ENCODE measurements at regions not wholly inside any gene's neighbourhood (a gene's known extent, or its start where the extent isn't known, plus 50 kb on each side); places are given as distances from the start of the nearest gene placed in this dataset.

GRCh38 chr1:8171751-8172464 is 145.8 kb upstream of the ERRFI1 start:
- TF ChIP-seq, protein P1, sequence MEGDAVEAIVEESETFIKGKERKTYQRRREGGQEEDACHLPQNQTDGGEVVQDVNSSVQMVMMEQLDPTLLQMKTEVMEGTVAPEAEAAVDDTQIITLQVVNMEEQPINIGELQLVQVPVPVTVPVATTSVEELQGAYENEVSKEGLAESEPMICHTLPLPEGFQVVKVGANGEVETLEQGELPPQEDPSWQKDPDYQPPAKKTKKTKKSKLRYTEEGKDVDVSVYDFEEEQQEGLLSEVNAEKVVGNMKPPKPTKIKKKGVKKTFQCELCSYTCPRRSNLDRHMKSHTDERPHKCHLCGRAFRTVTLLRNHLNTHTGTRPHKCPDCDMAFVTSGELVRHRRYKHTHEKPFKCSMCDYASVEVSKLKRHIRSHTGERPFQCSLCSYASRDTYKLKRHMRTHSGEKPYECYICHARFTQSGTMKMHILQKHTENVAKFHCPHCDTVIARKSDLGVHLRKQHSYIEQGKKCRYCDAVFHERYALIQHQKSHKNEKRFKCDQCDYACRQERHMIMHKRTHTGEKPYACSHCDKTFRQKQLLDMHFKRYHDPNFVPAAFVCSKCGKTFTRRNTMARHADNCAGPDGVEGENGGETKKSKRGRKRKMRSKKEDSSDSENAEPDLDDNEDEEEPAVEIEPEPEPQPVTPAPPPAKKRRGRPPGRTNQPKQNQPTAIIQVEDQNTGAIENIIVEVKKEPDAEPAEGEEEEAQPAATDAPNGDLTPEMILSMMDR (conservative IDR thresholded peaks at IDR 0.05 in 1 of 2, IDR thresholded peaks at IDR 0.05 in 1 of 2; ENCODE audit: low read depth in 1 of 2, low read length in 2 of 2) = no peak
- TF ChIP-seq EZH2 (IDR thresholded peaks at IDR 0.05; ENCODE audit: low read length, missing control alignments) = no peak
- Histone ChIP-seq H3K4me3 (replicated peaks in 1 of 4; ENCODE audit: control extremely low read depth in 1 of 4, insufficient read depth in 1 of 4, low read depth in 3 of 4, low read length in 4 of 4) (no peak overlapping the region), H3K9me3 (ENCODE audit: control insufficient read depth, insufficient read depth, low read depth, low read length) (no peaks in the 10 kb centered on the region), H3K9ac (ENCODE audit: insufficient read depth, low read length) (no peak overlapping the region), H4K20me1 (ENCODE audit: control insufficient read depth, extremely low read depth, insufficient read depth, low read length) (no peaks in the 10 kb centered on the region), H3K27me3 (ENCODE audit: control insufficient read depth, insufficient read depth, low read length) (no peaks in the 10 kb centered on the region), H3K36me3 (ENCODE audit: control insufficient read depth, insufficient read depth, low read length) (no peaks in the 10 kb centered on the region), H2AFZ (ENCODE audit: low read length) (no peak overlapping the region), H3K4me2 (ENCODE audit: extremely low read depth, insufficient read depth, low read length) (no peak overlapping the region), H3K4me1 (ENCODE audit: control insufficient read depth, extremely low read depth, insufficient read depth, low read length) (peaks cover 9% of the 10 kb centered on the region), H3K27ac (ENCODE audit: insufficient read depth, low read length) (no peak overlapping the region), H3K79me2 (ENCODE audit: control insufficient read depth, insufficient read depth, low read length) (no peaks in the 10 kb centered on the region)
- no peak for DNase-seq (ENCODE audit: low read depth in 2 of 2)

- Histone ChIP-seq H3K27ac (ENCODE audit: insufficient read depth, low read length) (no peak overlapping the region), H3K4me3 (replicated peaks in 1 of 4; ENCODE audit: control extremely low read depth in 1 of 4, insufficient read depth in 1 of 4, low read depth in 3 of 4, low read length in 4 of 4) (no peak overlapping the region), H3K9me3 (ENCODE audit: control insufficient read depth, insufficient read depth, low read depth, low read length) (no peaks in the 10 kb centered on the region), H3K27me3 (ENCODE audit: control insufficient read depth, insufficient read depth, low read length) (no peaks in the 10 kb centered on the region), H4K20me1 (ENCODE audit: control insufficient read depth, extremely low read depth, insufficient read depth, low read length) (no peaks in the 10 kb centered on the region), H2AFZ (ENCODE audit: low read length) (no peak overlapping the region), H3K36me3 (ENCODE audit: control insufficient read depth, insufficient read depth, low read length) (no peaks in the 10 kb centered on the region), H3K4me1 (ENCODE audit: control insufficient read depth, extremely low read depth, insufficient read depth, low read length) (peaks cover 9% of the 10 kb centered on the region), H3K4me2 (ENCODE audit: extremely low read depth, insufficient read depth, low read length) (no peak overlapping the region), H3K9ac (ENCODE audit: insufficient read depth, low read length) (no peak overlapping the region), H3K79me2 (ENCODE audit: control insufficient read depth, insufficient read depth, low read length) (no peaks in the 10 kb centered on the region)
- no peak for DNase-seq (ENCODE audit: low read depth in 2 of 2)
- TF ChIP-seq, protein P1 (conservative IDR thresholded peaks at IDR 0.05 in 1 of 2, IDR thresholded peaks at IDR 0.05 in 1 of 2; ENCODE audit: low read depth in 1 of 2, low read length in 2 of 2) = no peak
- no peak for TF ChIP-seq EZH2 (IDR thresholded peaks at IDR 0.05; ENCODE audit: low read length, missing control alignments)
These were observed 144.1 kb upstream of the ERRFI1 start for GRCh38 chr1:8170059-8170835.

- H3K4me2 ChIP-seq (ENCODE audit: extremely low read depth, insufficient read depth, low read length) = peak overlapping the region; percentile 37
- no peaks in the 10 kb centered on the region for H3K27me3 ChIP-seq (ENCODE audit: control insufficient read depth, insufficient read depth, low read length)
- peaks cover 9% of the 10 kb centered on the region for H3K4me1 ChIP-seq (ENCODE audit: control insufficient read depth, extremely low read depth, insufficient read depth, low read length)
- H3K27ac ChIP-seq (ENCODE audit: insufficient read depth, low read length) = peak overlapping the region; percentile 89
- H3K36me3 ChIP-seq (ENCODE audit: control insufficient read depth, insufficient read depth, low read length) = no peaks in the 10 kb centered on the region
- H3K79me2 ChIP-seq (ENCODE audit: control insufficient read depth, insufficient read depth, low read length) = no peaks in the 10 kb centered on the region
- peak overlapping the region; percentile 18 for H3K9ac ChIP-seq (ENCODE audit: insufficient read depth, low read length)
- peak; percentile 81 to 96 for DNase-seq (ENCODE audit: low read depth in 2 of 2)
- no peak for TF ChIP-seq EZH2 (IDR thresholded peaks at IDR 0.05; ENCODE audit: low read length, missing control alignments)
- TF ChIP-seq, protein P1 (conservative IDR thresholded peaks at IDR 0.05 in 1 of 2, IDR thresholded peaks at IDR 0.05 in 1 of 2; ENCODE audit: low read depth in 1 of 2, low read length in 2 of 2) = no peak
- no peaks in the 10 kb centered on the region for H3K9me3 ChIP-seq (ENCODE audit: control insufficient read depth, insufficient read depth, low read depth, low read length)
- H3K4me3 ChIP-seq (replicated peaks in 1 of 4; ENCODE audit: control extremely low read depth in 1 of 4, insufficient read depth in 1 of 4, low read depth in 3 of 4, low read length in 4 of 4) = no peak overlapping the region
- H4K20me1 ChIP-seq (ENCODE audit: control insufficient read depth, extremely low read depth, insufficient read depth, low read length) = no peaks in the 10 kb centered on the region
- H2AFZ ChIP-seq (ENCODE audit: low read length) = peak overlapping the region; percentile 69
These were observed 143.4 kb upstream of the ERRFI1 start for GRCh38 chr1:8169364-8170058.
